Activated naive CD4-positive, alpha-beta T cell treated with anti-CD3 and anti-CD28 coated beads, Interleukin-2, amount 50 U/mL, for 72 hours (primary cell): ENCODE measurements at regions not wholly inside any gene's neighbourhood (a gene's known extent, or its start where the extent isn't known, plus 50 kb on each side); places are given as distances from the start of the nearest gene placed in this dataset.
"Not testable (repeated sequence)": the region's sequence is repeated elsewhere in the genome, so short reads cannot be mapped to it uniquely, and the experiment has no call there.

ENCODE experiments used
- ATAC-seq, 2 donors: fragments of 150-1000 bp; cut with Tn5 transposase; 2 replicates each; pipeline ENCODE4 v1.10.0; 2021; ENCODE audit warnings: mild to moderate bottlenecking in 2 of 2, moderate library complexity in 2 of 2
- DNase-seq, 2 donors: peaks; one replicate each; pipeline ENCODE4 v3.0.0; 2021 to 2022; ENCODE audit warnings: low spot score in 2 of 2
- H3K27ac Mint-ChIP-seq, 2 donors: one replicate each; pipeline ENCODE4 v1.8.0; 2022; ENCODE audit warnings: mild to moderate bottlenecking in 2 of 2, mixed read lengths in 2 of 2
- H3K36me3 Mint-ChIP-seq, 2 donors: one replicate each; pipeline ENCODE4 v1.8.0; 2022; ENCODE audit warnings: mixed read lengths in 2 of 2
- H3K9me3 Mint-ChIP-seq, 2 donors: one replicate each; pipeline ENCODE4 v1.8.0; 2022; ENCODE audit warnings: mixed read lengths in 2 of 2

- ATAC-seq = no peak
- Mint-ChIP-seq H3K9me3 (peaks cover 10% of the 10 kb centered on the region in 2 donors), H3K36me3 (no peaks in the 10 kb centered on the region), H3K27ac (no peak overlapping the region)
- DNase-seq = no peak
These were observed 356.0 kb upstream of the KIF2B start for GRCh38 chr17:53466733-53467132.

GRCh38 chr17:53464396-53464795 lies 358.3 kb upstream of the KIF2B start:
- DNase-seq, H3K36me3 Mint-ChIP-seq, H3K27ac Mint-ChIP-seq, ATAC-seq: not testable (repeated sequence)
- peaks cover 12% of the 10 kb centered on the region in 2 donors for H3K9me3 Mint-ChIP-seq

GRCh38 chr17:53463363-53463762 lies 359.4 kb upstream of the KIF2B start:
- ATAC-seq (no peak), DNase-seq (no peak)
- Mint-ChIP-seq H3K36me3 (no peaks in the 10 kb centered on the region), H3K27ac (no peak overlapping the region), H3K9me3 (peaks cover 13 to 16% of the 10 kb centered on the region in 2 donors)

- no peaks in the 10 kb centered on the region for H3K36me3 Mint-ChIP-seq
- no peak overlapping the region for H3K27ac Mint-ChIP-seq
- ATAC-seq = no peak
- DNase-seq = no peak
- H3K9me3 Mint-ChIP-seq = peaks cover 13 to 17% of the 10 kb centered on the region in 2 donors
These were observed 360.3 kb upstream of the KIF2B start for GRCh38 chr17:53462393-53462811.

GRCh38 chr17:53455943-53456342 lies 366.8 kb upstream of the KIF2B start:
- not testable (repeated sequence) for H3K36me3 Mint-ChIP-seq, H3K27ac Mint-ChIP-seq, ATAC-seq, DNase-seq
- peaks cover 25 to 29% of the 10 kb centered on the region in 2 donors for H3K9me3 Mint-ChIP-seq

- H3K27ac Mint-ChIP-seq = no peak overlapping the region
- ATAC-seq (no peak), DNase-seq (no peak)
- H3K36me3 Mint-ChIP-seq = peaks cover 0 to 7% of the 10 kb centered on the region in 2 donors
- H3K9me3 Mint-ChIP-seq = peaks cover 22 to 25% of the 10 kb centered on the region in 2 donors
These were observed 368.4 kb upstream of the KIF2B start for GRCh38 chr17:53454337-53454736.

- H3K9me3 Mint-ChIP-seq = peaks cover 0 to 19% of the 10 kb centered on the region in 2 donors
- no peaks in the 10 kb centered on the region for H3K36me3 Mint-ChIP-seq
- H3K27ac Mint-ChIP-seq = no peak overlapping the region
- DNase-seq = no peak
- ATAC-seq = no peak
These were observed 373.4 kb upstream of the KIF2B start for GRCh38 chr17:53449324-53449723.

GRCh38 chr17:53428913-53429312 lies 393.8 kb upstream of the KIF2B start:
- ATAC-seq (no peak), DNase-seq (no peak)
- H3K36me3 Mint-ChIP-seq = no peaks in the 10 kb centered on the region
- no peak overlapping the region for H3K27ac Mint-ChIP-seq
- H3K9me3 Mint-ChIP-seq = peaks cover 9 to 12% of the 10 kb centered on the region in 2 donors

- Mint-ChIP-seq H3K9me3 (peaks cover 12 to 13% of the 10 kb centered on the region in 2 donors), H3K36me3 (no peaks in the 10 kb centered on the region), H3K27ac (no peak overlapping the region)
- ATAC-seq (no peak), DNase-seq (no peak)
These were observed 396.2 kb upstream of the KIF2B start for GRCh38 chr17:53426505-53426904.

GRCh38 chr17:53420035-53420641 lies 402.6 kb upstream of the KIF2B start:
- Mint-ChIP-seq H3K36me3 (no peaks in the 10 kb centered on the region), H3K27ac (no peak overlapping the region), H3K9me3 (peaks cover 5 to 8% of the 10 kb centered on the region in 2 donors)
- ATAC-seq = no peak
- DNase-seq = no peak

- Mint-ChIP-seq H3K27ac (no peak overlapping the region), H3K9me3 (peaks cover 13 to 15% of the 10 kb centered on the region in 2 donors), H3K36me3 (peaks cover 0 to 12% of the 10 kb centered on the region in 2 donors)
- no peak for ATAC-seq
- no peak for DNase-seq
These were observed 413.1 kb upstream of the KIF2B start for GRCh38 chr17:53409588-53409987.

GRCh38 chr17:53406907-53407306 lies 415.8 kb upstream of the KIF2B start:
- DNase-seq = no peak
- Mint-ChIP-seq H3K9me3 (peaks cover 14 to 19% of the 10 kb centered on the region in 2 donors), H3K27ac (no peak overlapping the region), H3K36me3 (peaks cover 0 to 10% of the 10 kb centered on the region in 2 donors)
- ATAC-seq = no peak

- H3K36me3 Mint-ChIP-seq = no peaks in the 10 kb centered on the region
These were observed 431.5 kb upstream of the KIF2B start for GRCh38 chr17:53391197-53391596.

GRCh38 chr17:53390575-53390974 lies 432.2 kb upstream of the KIF2B start:
- peaks cover 15 to 17% of the 10 kb centered on the region in 2 donors for H3K9me3 Mint-ChIP-seq
- ATAC-seq (no peak), DNase-seq (no peak)
- no peak overlapping the region for H3K27ac Mint-ChIP-seq
- H3K36me3 Mint-ChIP-seq = no peaks in the 10 kb centered on the region

More at GRCh38 chr17:53391197-53391596, 431.5 kb upstream of the KIF2B start:
- no peak overlapping the region for H3K27ac Mint-ChIP-seq
- ATAC-seq (no peak), DNase-seq (no peak)
- H3K9me3 Mint-ChIP-seq = peaks cover 16 to 17% of the 10 kb centered on the region in 2 donors

GRCh38 chr17:53387745-53388144 lies 435.0 kb upstream of the KIF2B start:
- no peak for ATAC-seq
- Mint-ChIP-seq H3K9me3 (peaks cover 8 to 10% of the 10 kb centered on the region in 2 donors), H3K27ac (no peak overlapping the region), H3K36me3 (no peaks in the 10 kb centered on the region)
- DNase-seq = no peak

- DNase-seq = no peak
- Mint-ChIP-seq H3K9me3 (peaks cover 14 to 17% of the 10 kb centered on the region in 2 donors), H3K36me3 (no peaks in the 10 kb centered on the region), H3K27ac (no peak overlapping the region)
- no peak for ATAC-seq
These were observed 468.8 kb upstream of the KIF2B start for GRCh38 chr17:53353919-53354351.

GRCh38 chr17:53344778-53345177 lies 477.9 kb upstream of the KIF2B start:
- Mint-ChIP-seq H3K27ac (no peak overlapping the region), H3K9me3 (peaks cover 31 to 34% of the 10 kb centered on the region in 2 donors), H3K36me3 (peaks cover 11 to 12% of the 10 kb centered on the region in 2 donors)
- DNase-seq = no peak
- ATAC-seq = no peak

GRCh38 chr17:53336281-53336680 lies 486.4 kb upstream of the KIF2B start:
- Mint-ChIP-seq H3K36me3 (peaks cover 10 to 18% of the 10 kb centered on the region in 2 donors), H3K27ac (no peak overlapping the region), H3K9me3 (peaks cover 19 to 37% of the 10 kb centered on the region in 2 donors)
- DNase-seq = no peak
- ATAC-seq = no peak
